ENCODE measurements at regions not wholly inside any gene's neighbourhood (a gene's known extent, or its start where the extent isn't known, plus 50 kb on each side); places are given as distances from the start of the nearest gene placed in this dataset.
"Not testable (repeated sequence)": the region's sequence is repeated elsewhere in the genome, so short reads cannot be mapped to it uniquely, and the experiment has no call there.

DNA sequence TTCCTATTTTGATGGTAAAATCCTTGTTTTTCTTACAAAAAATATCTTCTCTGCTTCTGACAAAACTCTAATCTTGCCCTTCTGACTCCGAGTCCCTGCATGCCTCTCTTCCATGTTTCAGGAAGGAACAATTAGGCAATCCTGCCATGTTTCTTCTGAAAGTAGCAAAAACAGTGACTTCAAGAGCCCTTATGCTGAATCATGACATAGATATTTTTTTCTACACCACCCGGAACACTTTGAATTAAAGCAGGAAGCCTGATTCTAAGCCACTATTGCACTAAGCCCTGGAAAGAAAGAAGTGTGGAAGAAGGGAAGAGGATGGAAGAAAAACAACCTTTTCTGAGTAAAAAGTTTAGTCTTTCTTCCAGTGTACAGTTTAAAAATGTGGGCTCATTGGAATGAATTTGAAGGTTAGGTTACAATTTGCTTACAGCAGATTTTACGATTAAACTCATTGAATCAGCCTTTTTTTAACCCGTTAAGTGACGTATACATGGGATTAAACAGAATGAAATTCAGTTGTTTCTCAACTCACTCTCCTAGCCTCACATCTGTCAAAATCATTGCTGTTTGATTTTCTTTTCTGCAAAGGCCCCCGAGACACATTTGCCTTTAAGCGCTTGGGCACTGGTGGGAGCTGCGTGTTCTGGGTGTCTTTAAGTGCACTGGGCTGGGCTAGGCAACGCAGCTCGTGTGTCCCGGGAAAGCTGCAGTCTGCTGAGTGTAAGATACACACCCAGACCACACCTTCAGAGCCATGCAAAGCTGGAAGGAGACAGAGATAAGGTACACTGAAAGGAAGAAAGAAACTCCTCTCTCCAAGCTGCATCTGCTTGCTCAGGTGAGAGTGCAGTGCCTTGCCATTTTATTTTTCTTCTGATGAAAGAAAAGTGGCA, 159.4 kb upstream of the CITED2 start:
- DNase-seq (ENCODE audit: low spot score), result peak; percentile 23

DNA sequence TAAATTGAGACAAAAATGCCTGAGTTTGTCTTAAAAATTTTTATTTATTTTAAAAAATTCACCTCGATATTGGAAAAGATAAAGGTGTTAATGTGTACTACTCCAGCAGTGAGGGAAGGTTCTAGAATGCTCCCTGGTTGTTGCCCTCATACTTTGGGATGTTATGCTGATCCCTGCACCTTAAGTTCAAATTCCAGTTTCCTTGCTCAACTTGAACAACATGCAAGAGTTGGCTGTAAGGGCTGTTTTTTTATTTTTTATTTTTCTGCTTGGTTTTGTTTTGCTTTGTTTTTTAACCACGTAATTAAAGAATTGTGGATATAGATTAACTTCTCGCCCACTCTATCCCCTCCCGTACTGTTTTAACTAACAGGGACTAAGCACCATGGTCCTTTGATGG, 158.7 kb upstream of the CITED2 start:
- DNase-seq (ENCODE audit: low spot score), result no peak

DNA sequence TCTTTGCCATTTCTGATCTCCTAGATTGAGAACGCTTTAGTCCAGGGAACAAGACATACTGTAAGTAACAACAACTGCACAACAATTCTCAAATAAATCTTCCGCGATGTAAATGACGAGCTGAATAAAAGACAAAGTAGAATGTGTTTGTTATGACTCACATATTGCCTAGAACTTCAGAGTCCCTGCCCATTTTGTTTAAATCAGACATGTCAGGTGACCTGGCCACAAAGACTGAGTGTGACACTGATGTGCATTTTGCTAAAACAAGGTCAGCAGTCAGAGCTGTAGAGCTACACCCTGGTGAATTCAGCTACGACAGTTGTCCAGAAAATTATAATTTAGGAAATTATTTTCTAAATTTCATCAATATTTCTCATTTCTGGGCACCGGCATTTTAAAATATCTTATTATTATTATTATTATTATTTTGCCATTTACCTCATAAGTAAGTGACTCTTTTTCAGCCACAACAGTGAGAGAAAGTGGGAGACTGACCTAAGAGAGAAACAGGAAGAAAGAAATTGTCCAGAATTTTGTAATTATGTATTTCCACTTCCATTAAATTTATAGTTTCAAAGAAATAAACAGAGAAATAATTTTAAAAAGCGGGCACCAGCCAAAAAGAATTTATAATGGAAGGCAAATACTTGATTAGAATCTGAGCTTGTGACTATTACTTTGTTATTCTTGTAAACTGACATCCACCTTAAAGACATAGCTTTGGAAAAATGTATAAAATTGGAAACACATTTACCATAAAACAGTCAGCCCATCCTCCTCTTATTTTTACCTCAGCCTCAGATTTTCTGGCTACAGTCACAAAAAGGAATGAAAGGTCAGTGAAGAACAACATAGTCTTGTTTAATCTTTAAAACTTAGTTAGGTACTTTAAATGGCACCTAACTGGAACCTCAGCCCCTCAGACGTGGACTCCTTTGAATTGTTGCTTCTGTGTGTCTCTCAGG, 157.0 kb upstream of the CITED2 start:
- DNase-seq (ENCODE audit: low spot score), result peak; percentile 85

DNA sequence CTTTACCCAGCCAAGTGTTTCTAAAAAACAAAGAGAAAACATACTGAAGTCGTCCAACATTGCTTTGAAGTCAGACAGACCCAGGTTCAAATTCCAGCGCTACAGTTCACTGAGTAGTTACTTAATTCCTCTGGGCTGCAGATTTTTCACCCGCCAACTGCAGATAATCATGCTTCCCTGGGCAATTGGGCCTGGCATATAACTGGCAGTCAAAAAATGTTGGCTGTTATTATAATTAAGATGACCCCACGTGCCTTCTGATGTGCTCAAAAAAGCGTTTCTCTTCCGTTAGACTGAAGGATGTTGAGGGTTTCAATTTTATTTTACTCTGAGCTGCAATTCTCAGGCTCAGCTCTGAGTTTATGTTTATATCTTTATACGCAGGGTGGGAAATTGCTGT, 156.1 kb upstream of the CITED2 start:
- DNase-seq (ENCODE audit: low spot score), result peak; percentile 22

DNA sequence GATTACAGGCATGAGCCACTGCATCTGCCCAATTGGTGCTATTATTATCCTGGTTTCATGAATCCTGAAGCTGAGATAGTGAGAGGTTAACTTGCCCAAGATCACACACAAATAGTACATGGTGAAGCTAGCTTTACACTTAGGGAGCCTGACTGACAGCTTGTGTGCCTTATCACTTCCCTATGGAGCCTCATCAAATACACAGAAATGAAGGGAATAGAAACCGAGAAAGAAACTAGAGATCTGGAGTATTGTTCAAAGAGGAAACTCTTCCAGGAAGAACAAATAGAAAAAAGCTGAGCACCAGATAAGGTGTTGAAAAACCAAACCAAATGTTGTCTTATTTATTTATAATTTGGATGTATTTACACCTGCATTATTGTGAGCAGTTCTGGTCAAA, 155.0 kb upstream of the CITED2 start:
- DNase-seq (ENCODE audit: low spot score), result no peak

DNA sequence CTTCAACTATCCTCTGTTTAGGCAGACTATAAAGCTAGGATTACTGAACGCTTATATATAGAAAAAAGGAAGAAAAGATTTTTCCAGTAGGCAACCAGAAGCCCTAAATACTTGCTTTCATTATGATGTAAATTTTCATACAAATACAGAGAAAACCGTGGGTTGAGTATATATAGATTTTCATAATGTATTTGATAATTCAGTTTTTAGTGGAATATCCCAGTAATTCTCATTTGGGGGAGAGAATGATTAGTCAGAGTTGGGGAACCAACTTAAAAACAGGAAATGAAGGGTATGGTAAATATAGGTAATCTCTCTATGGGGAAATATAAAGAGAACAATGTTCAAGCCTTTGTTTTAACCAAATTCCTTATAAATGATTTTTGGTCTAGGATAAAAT, 154.0 kb upstream of the CITED2 start:
- no peak for DNase-seq (ENCODE audit: low spot score)

DNA sequence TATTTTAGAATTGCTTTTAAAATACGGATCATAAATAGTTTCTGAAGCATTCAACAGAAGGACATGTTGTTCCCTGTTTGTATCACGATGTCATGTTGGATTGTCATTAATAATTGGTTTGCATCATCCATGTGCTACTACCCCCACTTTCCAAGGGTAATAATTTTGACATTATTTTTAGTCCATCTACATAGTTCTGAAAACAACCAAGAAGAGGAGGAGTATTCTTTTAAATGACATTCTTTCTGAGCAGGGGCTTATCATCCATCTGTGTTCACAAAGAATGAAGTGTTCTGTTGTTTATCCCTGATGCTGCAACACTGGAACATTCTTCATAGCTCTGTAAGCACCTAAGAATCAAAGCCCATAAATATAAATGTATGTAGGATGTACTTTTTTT, 151.0 kb upstream of the CITED2 start:
- DNase-seq (ENCODE audit: low spot score), result no peak

DNA sequence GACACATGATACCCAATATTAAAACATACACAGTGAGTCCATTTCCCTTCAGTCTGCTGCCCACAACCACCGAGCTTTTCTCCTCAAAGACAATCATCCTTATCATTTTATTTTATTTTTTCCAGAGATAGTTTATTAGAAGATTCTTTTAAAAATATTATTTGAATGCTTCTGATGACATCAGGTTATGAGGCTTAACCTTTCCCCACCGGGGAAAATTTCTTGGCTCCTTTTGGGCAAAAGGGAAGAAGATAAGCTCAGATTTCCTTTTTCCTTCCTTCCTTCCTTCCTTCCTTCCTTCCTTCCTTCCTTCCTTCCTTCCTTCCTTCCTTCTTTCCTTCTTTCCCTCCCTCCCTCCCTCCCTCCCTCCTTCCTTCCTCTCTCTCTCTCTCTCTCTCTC, 149.5 kb upstream of the CITED2 start:
- no peak for DNase-seq (ENCODE audit: low spot score)

DNA sequence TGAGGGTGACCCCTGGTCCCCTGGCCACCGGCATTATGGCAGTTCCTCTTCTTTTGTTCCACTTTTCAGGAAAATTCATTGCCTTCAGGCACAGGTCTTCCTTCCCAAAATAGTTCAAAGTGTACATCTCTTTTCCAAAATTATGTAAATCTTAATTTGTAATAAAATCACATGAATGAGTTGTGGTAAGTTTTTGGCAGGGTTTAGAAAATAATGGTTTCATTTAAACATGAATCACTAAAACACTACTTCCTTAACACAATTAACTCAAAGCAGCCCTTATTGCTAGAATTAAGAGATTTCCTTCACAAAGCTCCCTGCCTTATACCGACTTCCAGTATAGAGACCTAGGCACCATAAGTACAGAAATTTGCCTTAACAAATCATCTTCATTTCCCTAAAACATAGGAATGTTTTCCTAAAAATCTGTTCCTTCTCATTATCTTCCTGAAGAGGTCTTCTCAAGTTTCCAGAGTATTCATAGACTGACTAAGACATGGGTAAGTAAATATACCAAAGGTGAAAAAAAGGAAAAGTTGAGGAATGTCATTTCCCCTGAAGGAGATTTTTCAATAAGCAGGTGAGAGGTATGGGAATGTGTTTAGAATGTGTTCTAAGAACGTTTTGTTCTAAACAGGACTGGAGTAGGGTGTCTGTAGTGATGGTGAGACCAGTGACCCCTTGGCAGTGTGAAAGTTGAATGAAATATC, 148.2 kb upstream of the CITED2 start:
- DNase-seq (ENCODE audit: low spot score), result no peak

DNA sequence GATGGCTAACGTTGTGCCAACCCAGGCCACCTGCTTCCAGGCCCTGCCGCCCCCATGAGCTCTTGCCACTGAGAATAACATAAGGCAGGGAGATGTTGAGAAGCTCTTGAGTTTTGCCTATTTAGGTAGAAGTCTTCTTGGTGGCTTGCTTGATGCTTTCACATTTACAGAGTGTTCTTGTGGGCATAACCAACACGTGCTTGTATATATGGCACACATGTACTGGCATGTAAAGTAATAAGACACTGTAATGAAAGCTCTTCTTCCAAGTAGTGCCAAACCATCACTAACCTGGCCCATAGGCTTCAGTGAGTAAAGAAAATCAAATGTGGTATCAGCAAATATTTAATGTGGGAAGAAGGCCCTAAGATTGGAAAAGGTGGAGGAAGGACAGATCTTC, 146.9 kb upstream of the CITED2 start:
- DNase-seq (ENCODE audit: low spot score), result no peak

DNA sequence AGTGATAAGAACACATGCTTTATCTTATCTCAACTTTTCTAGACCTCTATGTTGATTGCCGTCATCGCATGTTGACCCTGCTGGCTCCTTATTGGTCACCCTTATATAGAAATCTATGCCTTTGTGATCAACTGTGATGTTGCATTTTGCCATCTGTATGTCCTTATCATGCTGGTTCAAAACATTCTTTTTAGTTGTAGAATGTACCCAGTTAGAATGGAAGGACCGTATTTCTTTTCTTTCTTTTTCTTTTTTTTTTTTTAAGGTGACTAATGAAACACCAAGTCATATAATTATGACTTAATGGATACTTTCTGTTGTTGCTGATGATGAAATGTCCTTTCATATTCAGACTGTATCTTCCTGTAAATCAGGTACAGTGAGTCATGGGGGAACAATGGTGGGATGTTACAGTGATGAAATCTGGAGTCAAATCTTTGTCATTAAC, 145.9 kb upstream of the CITED2 start:
- DNase-seq (ENCODE audit: low spot score), result no peak

DNA sequence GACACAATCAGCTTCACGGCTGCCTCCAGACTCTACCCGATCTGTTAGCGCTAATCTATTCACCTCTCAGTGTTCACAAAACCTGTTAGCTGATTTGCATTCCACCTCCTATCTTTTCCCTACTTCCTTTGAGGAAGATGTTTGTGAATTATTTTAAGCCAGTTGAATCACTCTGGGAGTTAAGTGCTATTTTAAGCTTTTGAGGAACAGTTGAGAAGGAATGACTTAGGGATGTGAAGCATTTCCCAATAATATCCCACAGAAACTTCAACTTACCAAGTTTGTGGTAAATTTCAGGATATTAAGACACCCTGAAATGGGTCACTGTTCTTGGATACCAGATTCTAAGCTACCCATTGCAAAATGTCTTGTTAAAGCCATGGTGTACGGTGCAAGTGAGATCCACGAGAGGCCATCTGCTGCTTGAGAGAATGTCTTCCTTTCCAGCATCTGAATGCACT, 145.2 kb upstream of the CITED2 start:
- no peak for DNase-seq (ENCODE audit: low spot score)

DNA sequence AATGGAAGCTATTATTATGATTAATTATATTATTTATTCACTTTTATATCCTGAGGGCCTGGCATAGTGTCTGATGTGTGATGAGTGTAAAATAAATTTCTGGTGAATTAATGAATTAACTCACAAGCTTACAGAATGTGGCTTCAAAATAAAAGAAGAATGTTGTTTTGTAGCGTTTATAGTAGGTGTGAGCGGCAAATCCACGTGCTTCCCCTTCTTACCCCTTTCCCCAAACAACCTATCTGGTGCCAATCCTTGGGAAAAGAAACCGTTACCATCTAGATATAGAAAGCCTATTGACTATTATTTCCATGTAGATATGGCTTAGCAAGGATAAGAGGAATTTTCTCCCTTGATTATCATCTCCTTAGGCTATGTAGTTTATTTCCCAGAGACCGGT, 144.6 kb upstream of the CITED2 start:
- DNase-seq (ENCODE audit: low spot score), result no peak

DNA sequence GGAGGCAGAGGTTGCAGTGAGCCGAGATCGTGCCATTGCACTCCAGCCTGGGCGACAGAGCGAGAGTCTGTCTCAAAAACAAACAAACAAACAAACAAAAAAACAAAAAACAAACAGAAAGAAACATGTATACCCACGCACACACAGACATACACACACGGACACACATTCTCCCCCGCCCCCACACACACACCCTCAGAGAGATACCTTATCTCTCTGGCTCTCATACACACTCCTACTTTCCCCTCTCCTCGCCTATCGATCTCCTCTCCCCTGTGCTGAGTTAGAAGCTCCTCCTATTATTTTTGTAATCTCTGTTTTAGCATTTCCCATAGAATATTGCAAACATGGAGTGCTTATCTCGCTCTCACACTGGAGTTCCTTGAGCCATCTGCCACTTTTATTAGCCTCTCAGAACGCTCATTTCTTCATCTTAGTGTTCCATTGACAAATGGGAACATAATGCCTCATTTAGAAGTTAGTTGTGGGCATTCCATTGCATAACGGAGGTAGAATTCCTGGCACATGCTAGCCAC, 144.2 kb upstream of the CITED2 start:
- DNase-seq (ENCODE audit: low spot score), result no peak

DNA sequence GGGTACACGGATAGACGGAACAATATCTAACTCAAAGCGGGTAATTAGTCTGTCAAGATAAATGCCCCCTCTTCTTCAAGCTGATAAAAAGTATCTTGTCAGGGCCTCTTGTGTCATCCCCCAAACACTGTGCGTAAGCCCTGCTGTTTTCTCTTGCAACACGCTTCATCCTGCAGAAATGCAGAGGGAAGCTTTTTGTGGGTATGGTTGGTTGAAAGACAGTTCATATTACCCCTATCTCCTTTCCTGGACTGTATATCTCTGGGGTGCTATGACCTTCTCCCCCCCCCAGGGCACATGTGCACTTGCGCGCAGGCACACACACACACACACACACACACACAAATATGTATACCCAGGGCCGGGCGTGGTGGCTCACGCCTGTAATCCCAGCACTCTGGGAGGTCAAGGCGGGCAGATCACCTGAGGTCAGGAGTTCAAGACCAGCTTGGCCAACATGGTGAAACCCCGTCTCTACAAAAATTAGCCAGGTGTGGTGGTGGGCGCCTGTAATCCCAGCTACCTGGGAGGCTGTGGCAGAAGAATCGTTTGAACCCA, 143.6 kb upstream of the CITED2 start:
- DNase-seq (ENCODE audit: low spot score), result not testable (repeated sequence)

DNA sequence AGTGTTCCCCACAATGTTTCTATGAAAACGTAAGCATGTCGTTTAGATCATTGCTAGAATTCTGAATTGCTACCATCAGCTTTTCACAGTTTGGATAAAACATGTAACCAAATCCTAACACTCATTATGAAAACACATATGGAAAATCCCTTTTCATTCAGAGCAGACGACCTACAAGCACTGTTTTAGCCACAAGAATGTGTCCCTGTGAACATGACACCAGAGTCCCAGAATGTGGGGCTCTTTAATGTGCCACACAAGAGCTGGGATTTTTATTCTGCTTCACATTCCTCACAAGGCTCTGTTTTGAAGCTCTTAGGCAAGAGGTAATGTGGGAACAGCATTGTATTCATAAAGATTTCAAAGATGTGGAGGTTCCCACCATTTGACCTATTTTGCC, 141.1 kb upstream of the CITED2 start:
- DNase-seq (ENCODE audit: low spot score), result no peak

DNA sequence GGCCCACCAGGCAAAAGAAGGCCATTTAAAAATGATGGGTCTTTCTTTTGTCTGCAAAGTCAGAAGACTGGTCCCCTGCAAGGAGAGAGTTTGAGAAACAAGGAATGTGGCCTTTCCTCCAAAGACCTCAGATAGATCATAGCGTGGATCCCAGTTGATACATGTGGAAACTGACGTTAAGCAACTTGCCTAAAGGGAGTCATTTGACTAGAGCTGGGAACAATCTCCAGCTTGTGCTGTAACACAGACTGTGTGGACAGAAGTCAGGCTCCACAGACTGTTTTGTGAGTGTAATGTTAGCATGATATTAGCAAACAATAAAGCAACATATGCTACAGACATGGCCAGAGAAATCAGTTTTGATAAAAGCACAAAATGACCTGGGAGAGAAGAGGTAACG, 140.4 kb upstream of the CITED2 start:
- DNase-seq (ENCODE audit: low spot score), result no peak

DNA sequence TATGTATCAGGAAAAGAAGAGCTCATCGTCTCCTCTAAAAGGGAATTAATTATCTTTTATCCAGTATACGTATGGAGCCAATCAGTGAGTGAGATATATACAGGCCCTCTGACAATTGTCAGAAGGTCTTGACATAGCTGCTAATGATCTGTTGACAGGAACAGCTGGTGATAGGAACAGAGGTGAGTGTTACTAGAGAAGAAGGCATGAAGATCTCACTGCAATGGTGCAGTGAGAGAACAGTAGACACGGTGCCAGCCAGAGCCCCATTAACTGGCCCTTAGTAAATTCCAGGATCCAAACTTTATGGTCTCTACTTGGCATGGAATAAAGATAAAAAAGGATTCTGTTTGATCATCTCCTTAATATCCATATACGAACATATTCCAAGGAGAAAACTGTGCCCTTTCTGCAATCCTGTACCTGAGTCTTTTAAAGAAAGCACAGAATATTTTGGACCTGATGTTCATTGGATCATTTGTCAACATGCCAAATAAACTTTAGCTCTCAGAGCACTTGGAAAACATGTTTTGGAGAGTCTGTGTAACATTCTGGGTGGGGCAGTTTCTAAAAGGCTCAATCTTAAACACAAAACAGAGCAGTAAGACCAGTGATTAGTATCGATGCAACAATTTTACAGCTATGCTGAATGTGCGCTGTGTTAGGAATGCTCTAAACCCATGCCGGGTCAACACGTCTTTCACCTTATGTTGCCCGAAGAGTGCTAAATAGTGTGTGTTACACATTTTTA, 135.8 kb upstream of the CITED2 start:
- no peak for DNase-seq (ENCODE audit: low spot score)

DNA sequence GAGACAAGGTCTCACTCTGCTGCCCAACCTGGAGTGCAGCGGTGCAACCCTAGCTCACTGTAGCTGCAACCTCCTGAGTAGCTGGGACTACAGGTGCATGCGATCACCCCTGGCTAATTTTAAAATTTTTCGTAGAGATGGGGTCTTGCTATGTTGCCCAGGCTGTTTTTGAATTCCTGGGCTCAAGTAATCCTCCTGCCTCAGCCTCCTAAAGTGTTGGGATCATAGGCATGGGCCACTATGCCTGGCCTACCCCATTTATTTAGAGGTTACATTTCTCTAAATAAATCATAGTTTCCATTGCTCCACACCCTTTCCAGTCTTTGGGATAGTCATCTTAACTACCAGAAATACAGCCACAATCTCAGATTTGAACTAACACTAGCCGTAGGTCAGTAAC, 134.7 kb upstream of the CITED2 start:
- no peak for DNase-seq (ENCODE audit: low spot score)

DNA sequence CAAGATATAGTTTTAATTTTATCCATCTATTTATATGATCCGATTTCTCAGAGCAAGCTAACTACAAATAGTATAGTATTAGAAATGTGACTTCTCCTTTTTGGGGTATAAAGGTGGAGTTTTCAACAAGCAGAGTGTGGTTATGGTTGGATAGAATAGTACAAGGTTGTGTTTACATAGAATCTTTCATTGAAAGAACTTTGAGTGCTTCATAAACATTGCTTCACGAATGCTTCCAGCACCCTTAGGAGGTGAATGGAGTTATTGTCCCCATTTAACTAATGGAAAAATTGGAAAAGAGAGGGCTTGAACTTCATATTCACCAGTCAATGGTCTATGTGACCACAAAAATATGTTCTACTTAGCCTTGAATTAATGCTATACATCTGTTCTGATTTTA, 134.1 kb upstream of the CITED2 start:
- no peak for DNase-seq (ENCODE audit: low spot score)

DNA sequence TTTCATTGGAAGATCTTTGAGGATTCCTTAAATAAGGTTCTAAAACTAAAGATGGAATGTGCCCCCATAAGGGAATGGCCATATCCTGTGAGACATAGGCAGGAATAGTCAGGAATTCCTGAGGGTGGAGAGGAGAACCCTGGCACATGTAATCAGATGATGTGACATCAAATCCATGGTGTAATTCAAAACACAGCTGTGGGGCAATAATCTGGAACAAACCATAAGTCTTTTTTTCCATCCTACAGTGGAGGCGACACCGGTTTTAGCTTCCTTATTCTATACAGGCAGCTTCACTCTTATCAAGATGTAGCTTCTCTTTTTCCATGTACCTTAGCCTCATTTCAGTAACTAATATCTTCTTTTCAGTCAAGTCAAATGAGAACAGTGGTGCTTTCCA, 133.6 kb upstream of the CITED2 start:
- no peak for DNase-seq (ENCODE audit: low spot score)

All from CD4-positive, alpha-beta T cell treated with Interleukin-2 at 100 ng/mL for 4 hours (primary cell).